HK-2 (cell line): ENCODE measurements at regions not wholly inside any gene's neighbourhood (a gene's known extent, or its start where the extent isn't known, plus 50 kb on each side); places are given as distances from the start of the nearest gene placed in this dataset.

ENCODE experiments used
- DNase-seq: peaks from one replicate; pipeline ENCODE4 v3.0.0-alpha.2; 2018; ENCODE audit not compliant: unreplicated experiment

GRCh38 chr1:243917177-243917862 lies 67.3 kb upstream of the AKT3 start:
- peak; percentile 59 for DNase-seq

DNA sequence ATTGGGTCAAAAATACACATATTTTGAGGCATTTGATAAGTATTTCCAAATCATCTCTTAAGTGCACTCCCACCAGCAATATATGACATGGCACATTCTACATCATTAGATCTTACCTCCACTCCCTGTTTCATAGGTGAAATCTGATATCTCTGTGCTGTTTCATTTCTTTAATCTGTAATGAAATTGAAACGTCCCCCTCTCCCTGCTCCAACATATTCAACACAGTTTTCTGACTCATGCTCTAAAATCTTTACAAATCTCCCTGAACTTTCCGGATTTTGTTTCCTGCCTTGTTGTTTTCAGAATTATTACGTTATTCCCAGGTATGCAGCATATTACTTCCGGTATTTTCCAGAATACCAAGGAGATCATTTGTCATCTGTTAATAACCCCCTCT lies 66.1 kb upstream of the AKT3 start:
- no peak for DNase-seq

DNA sequence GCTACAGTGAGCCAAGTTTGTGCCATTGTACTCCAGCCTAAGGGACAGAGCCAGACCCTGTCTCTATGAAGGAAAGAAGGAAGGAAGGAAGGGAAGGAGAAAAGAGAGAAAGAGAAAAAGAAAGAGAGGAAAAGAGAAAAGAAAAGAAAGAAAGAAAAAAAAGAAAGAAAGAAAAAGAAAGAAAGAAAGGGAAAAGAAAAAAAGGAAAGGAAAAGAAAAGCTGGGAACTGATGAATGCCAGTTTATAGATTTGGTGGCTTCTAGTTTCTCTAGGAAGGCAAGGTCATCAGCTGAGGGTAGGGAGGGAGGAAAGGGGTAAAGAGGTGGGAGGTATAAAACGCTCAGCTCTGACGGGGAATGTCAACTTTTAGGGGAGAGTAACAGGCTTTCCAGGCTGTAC lies 62.3 kb upstream of the AKT3 start:
- no peak for DNase-seq

- DNase-seq: no peak
Measured at GRCh38 chr1:243910607-243911006, 60.6 kb upstream of the AKT3 start.

GRCh38 chr1:243903895-243904294 lies 53.9 kb upstream of the AKT3 start:
- no peak for DNase-seq

DNA sequence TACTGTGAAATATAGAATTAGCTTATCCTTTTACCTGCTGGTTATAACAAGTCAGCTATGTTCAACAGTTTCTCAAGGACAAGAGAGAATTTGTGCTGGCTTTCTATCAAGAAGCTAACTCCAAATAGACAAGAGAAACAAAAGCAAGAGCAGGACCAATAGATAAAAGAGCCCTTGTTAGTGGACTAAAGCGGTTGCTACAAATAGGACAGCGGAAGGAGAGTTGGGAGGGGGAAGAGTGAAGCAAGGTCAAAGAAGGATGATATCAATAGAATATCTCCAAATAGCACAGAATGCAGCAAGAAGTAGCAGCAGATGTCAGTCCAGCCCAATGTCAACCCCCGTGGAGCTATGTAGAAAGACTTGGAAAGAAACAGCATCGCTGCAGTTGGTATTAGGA lies 53.0 kb upstream of the AKT3 start:
- no peak for DNase-seq

- no peak for DNase-seq
Measured at GRCh38 chr1:243902100-243902499, 52.1 kb upstream of the AKT3 start.
